A549 (cell line): ENCODE measurements at regions not wholly inside any gene's neighbourhood (a gene's known extent, or its start where the extent isn't known, plus 50 kb on each side); places are given as distances from the start of the nearest gene placed in this dataset.

ENCODE experiments used
- ATAC-seq, 2 experiments: fragments of 200-7000 bp in 1 of 2; fragments of >200 bp in 1 of 2; cut with Nextera tagmentation in 1 of 2; cut with Tn5 transposase in 1 of 2; 3 replicates each; pipeline versions ENCODE4 v1.8.0 to v1.9.1; 2018 to 2020; ENCODE audit warnings: mild to moderate bottlenecking in 1 of 2, moderate library complexity in 1 of 2
- CTCF ChIA-PET: fragments of 300-600 bp; sonication (Branson Sonifier 250); formaldehyde crosslinking; extraction: SDS; loops from one replicate; lab custom pipeline; 2021; ENCODE audit warnings: antibody characterized with exemption, inconsistent platforms; lab: Yijun Ruan, JAX
- POLR2A ChIA-PET: fragments of 350-600 bp; formaldehyde crosslinking; extraction: SDS; loops from one replicate; lab custom pipeline; 2021; ENCODE audit warnings: antibody characterized with exemption, inconsistent platforms; lab: Yijun Ruan, JAX
- DNase-seq, 2 experiments: peaks; one replicate each; pipeline versions ENCODE4 v3.0.0 to v3.0.0-alpha.2; 2011 to 2016; ENCODE audit warnings: low read depth in 1 of 2, low spot score in 1 of 2
- FAIRE-seq: peaks from 2 replicates; lab custom pipeline; 2011; peaks lifted over from hg19 to GRCh38; lab: Jason Lieb, UNC
- H3K27ac ChIP-seq, 2 experiments: fragments of >200 bp; sonication (Bioruptor Twin); formaldehyde crosslinking; 3 replicates each; pipeline ENCODE4 v1.5.1; 2016 to 2017
- H3K4me1 ChIP-seq: fragments of >200 bp; sonication (Bioruptor Twin); formaldehyde crosslinking; 3 replicates; pipeline ENCODE4 v1.6.1; 2016
- H3K4me2 ChIP-seq: fragments of >200 bp; sonication (Bioruptor Twin); formaldehyde crosslinking; 3 replicates; pipeline ENCODE4 v1.6.1; 2016
- H3K4me3 ChIP-seq: fragments of >200 bp; sonication (Bioruptor Twin); formaldehyde crosslinking; 3 replicates; pipeline ENCODE4 v1.5.1; 2016
- H3K9me3 ChIP-seq: fragments of >200 bp; sonication (Bioruptor Twin); formaldehyde crosslinking; 3 replicates; pipeline ENCODE4 v1.6.1; 2016
- ATOH8 ChIP-seq: fragments of 250-450 bp; sonication (Bioruptor Pico); IDR thresholded peaks from 2 replicates; pipeline ENCODE4 v1.5.0; 2020; ENCODE audit warnings: low read depth, mild to moderate bottlenecking, moderate library complexity
- BHLHE40 ChIP-seq: IDR thresholded peaks from 2 replicates; pipeline ENCODE4 v1.6.1; 2012; ENCODE audit warnings: low read depth, low read length, inconsistent platforms
- CBX8 ChIP-seq: fragments of 200-600 bp; sonication (generic); IDR thresholded peaks from 2 replicates; pipeline ENCODE4 v1.6.1; 2016
- CEBPB ChIP-seq, 2 experiments: fragments of >200 bp in 1 of 2; sonication (Bioruptor Twin) in 1 of 2; formaldehyde crosslinking in 1 of 2; IDR thresholded peaks; 2 replicates each; pipeline ENCODE4 v1.6.1; 2012 to 2016
- CHD2 ChIP-seq: fragments of 150-350 bp; IDR thresholded peaks from 2 replicates; pipeline ENCODE4 v1.6.1; 2014; ENCODE audit warnings: low read length; ENCODE audit not compliant: partially characterized antibody
- E2F6 ChIP-seq: IDR thresholded peaks from 2 replicates; pipeline ENCODE4 v1.6.1; 2012; ENCODE audit warnings: low read depth, borderline replicate concordance
- EHF ChIP-seq: fragments of 250-450 bp; sonication (Bioruptor Pico); IDR thresholded peaks from 2 replicates; pipeline ENCODE4 v1.5.0; 2020; ENCODE audit warnings: mild to moderate bottlenecking
- EHMT2 ChIP-seq: fragments of 200-600 bp; sonication (generic); IDR thresholded peaks from 2 replicates; pipeline ENCODE4 v1.6.1; 2016; ENCODE audit warnings: antibody characterized with exemption, low read depth, mild to moderate bottlenecking, moderate library complexity
- ESRRA ChIP-seq: fragments of 150-350 bp; IDR thresholded peaks from 2 replicates; pipeline ENCODE4 v1.6.1; 2014; ENCODE audit warnings: mild to moderate bottlenecking, low read length, borderline replicate concordance
- FOSB ChIP-seq: fragments of 250-450 bp; sonication (Bioruptor Pico); IDR thresholded peaks from 2 replicates; pipeline ENCODE4 v1.5.0; 2020; ENCODE audit warnings: mild to moderate bottlenecking, moderate library complexity
- FOSL2 ChIP-seq, 2 experiments: fragments of 450-650 bp in 1 of 2; fragments of >200 bp in 1 of 2; sonication (Bioruptor Twin) in 1 of 2; formaldehyde crosslinking; IDR thresholded peaks; 2 replicates each; pipeline versions ENCODE4 v1.5.0 to v1.6.1; 2016 to 2020; ENCODE audit warnings: mild to moderate bottlenecking in 1 of 2, moderate library complexity in 1 of 2
- FOXS1 ChIP-seq: fragments of 250-450 bp; sonication (Bioruptor Pico); IDR thresholded peaks from 2 replicates; pipeline ENCODE4 v1.5.0; 2020; ENCODE audit warnings: mild to moderate bottlenecking, moderate library complexity
- HDAC2 ChIP-seq: fragments of 200-600 bp; sonication (generic); IDR thresholded peaks from 2 replicates; pipeline ENCODE4 v1.6.1; 2016
- HMGXB4 ChIP-seq: fragments of 250-450 bp; sonication (Bioruptor Pico); IDR thresholded peaks from 2 replicates; pipeline ENCODE4 v1.5.0; 2021; ENCODE audit warnings: mild to moderate bottlenecking, moderate library complexity, borderline replicate concordance
- HOXA7 ChIP-seq: fragments of 250-450 bp; sonication (Bioruptor Pico); IDR thresholded peaks from 2 replicates; pipeline ENCODE4 v1.5.0; 2020; ENCODE audit warnings: mild to moderate bottlenecking, moderate library complexity
- HOXB13 ChIP-seq: fragments of 250-450 bp; sonication (Bioruptor Pico); IDR thresholded peaks from 2 replicates; pipeline ENCODE4 v1.5.0; 2020; ENCODE audit warnings: low read depth, mild to moderate bottlenecking, moderate library complexity
- HOXB5 ChIP-seq: fragments of 250-450 bp; sonication (Bioruptor Pico); IDR thresholded peaks from 2 replicates; pipeline ENCODE4 v1.5.0; 2020; ENCODE audit warnings: mild to moderate bottlenecking, moderate library complexity
- JUN ChIP-seq, 2 experiments: fragments of >200 bp; sonication (Bioruptor Twin); formaldehyde crosslinking; IDR thresholded peaks; 2 replicates in 1 of 2; 3 replicates in 1 of 2; pipeline ENCODE4 v1.6.1; 2016 to 2017
- KDM5A ChIP-seq: fragments of 200-600 bp; sonication (generic); IDR thresholded peaks from 2 replicates; pipeline ENCODE4 v1.6.1; 2016; ENCODE audit warnings: antibody characterized with exemption, mild to moderate bottlenecking
- MAX ChIP-seq: IDR thresholded peaks from 2 replicates; pipeline ENCODE4 v1.6.1; 2012
- MAZ ChIP-seq: fragments of 150-350 bp; IDR thresholded peaks from 2 replicates; pipeline ENCODE4 v1.6.1; 2014; ENCODE audit warnings: antibody characterized with exemption, low read depth, low read length, borderline replicate concordance
- NFE2L2 ChIP-seq: fragments of 150-350 bp; conservative IDR thresholded peaks from 2 replicates; pipeline ENCODE4 v1.6.1; 2014; ENCODE audit warnings: low read length
- NR3C1 ChIP-seq: fragments of >200 bp; sonication (Bioruptor Twin); formaldehyde crosslinking; IDR thresholded peaks from 3 replicates; pipeline ENCODE4 v1.6.1; 2017
- PHF8 ChIP-seq: fragments of 200-600 bp; sonication (generic); IDR thresholded peaks from 2 replicates; pipeline ENCODE4 v1.6.1; 2016; ENCODE audit warnings: low read depth, mild to moderate bottlenecking, antibody characterized with exemption, moderate library complexity, borderline replicate concordance
- POLR2A ChIP-seq: IDR thresholded peaks from 2 replicates; pipeline ENCODE4 v1.6.1; 2012; ENCODE audit warnings: mild to moderate bottlenecking, low read length
- RAD21 ChIP-seq, 2 experiments: fragments of >200 bp in 1 of 2; sonication (Bioruptor Twin) in 1 of 2; formaldehyde crosslinking in 1 of 2; IDR thresholded peaks in 1 of 2; conservative IDR thresholded peaks in 1 of 2; 2 replicates in 1 of 2; 3 replicates in 1 of 2; pipeline ENCODE4 v1.6.1; 2012 to 2018; ENCODE audit warnings: inconsistent platforms in 1 of 2
- RNF2 ChIP-seq: fragments of 200-600 bp; sonication (generic); IDR thresholded peaks from 2 replicates; pipeline ENCODE4 v1.6.1; 2016; ENCODE audit warnings: low read depth, mild to moderate bottlenecking, antibody characterized with exemption, moderate library complexity, borderline replicate concordance
- SREBF2 ChIP-seq: fragments of 450-650 bp; IDR thresholded peaks from 2 replicates; pipeline ENCODE4 v1.6.1; 2014; ENCODE audit warnings: mild to moderate bottlenecking, moderate library complexity
- TFCP2L1 ChIP-seq: fragments of 250-450 bp; sonication (Bioruptor Pico); IDR thresholded peaks from 2 replicates; pipeline ENCODE4 v1.5.0; 2021; ENCODE audit warnings: mild to moderate bottlenecking
- TP53 ChIP-seq: fragments of 250-450 bp; sonication (Bioruptor Pico); IDR thresholded peaks from 2 replicates; pipeline ENCODE4 v1.5.0; 2021; ENCODE audit warnings: mild to moderate bottlenecking, moderate library complexity
- ZC3H11A ChIP-seq: fragments of 450-650 bp; IDR thresholded peaks from 2 replicates; pipeline ENCODE4 v1.6.1; 2014; ENCODE audit warnings: antibody characterized with exemption, mild to moderate bottlenecking
- ZNF302 ChIP-seq: fragments of 250-450 bp; sonication (Bioruptor Pico); IDR thresholded peaks from 2 replicates; pipeline ENCODE4 v1.9.0; 2021; ENCODE audit warnings: inconsistent platforms, mild to moderate bottlenecking, moderate library complexity
- ZSCAN20 ChIP-seq: fragments of 250-450 bp; sonication (Bioruptor Pico); IDR thresholded peaks from 2 replicates; pipeline ENCODE4 v1.8.0; 2022; ENCODE audit warnings: mild to moderate bottlenecking, moderate library complexity
- WGBS: methylation state at CpG from one replicate; pipeline ENCODE4 v1.1.6; 2017; ENCODE audit errors: missing lambda C conversion rate; 5-methylcytosine and 5-hydroxymethylcytosine counted together

GRCh38 chr11:112322173-112322790, 61.6 kb upstream of the PLET1 start:
- CTCF ChIA-PET, result no interaction called here
- ATAC-seq (no peak), FAIRE-seq (no peak), DNase-seq (no peak)
- WGBS, result 80% methylated on average over 8 of the region's 8 CpGs
- TF ChIP-seq RNF2, result no peak
- no peak for TF ChIP-seq TFCP2L1 (CRISPR knock-in tag)
- TF ChIP-seq HOXB13, result no peak
- no peak for TF ChIP-seq SREBF2
- TF ChIP-seq PHF8, result no peak
- TF ChIP-seq MAX, result no peak
- TF ChIP-seq POLR2A, result no peak
- peak overlapping the region; percentile 55 for H3K4me2 ChIP-seq
- POLR2A ChIA-PET, result no interaction called here
- peaks cover 30% of the 10 kb centered on the region for H3K4me1 ChIP-seq
- peak overlapping the region; percentile 38 to 61; a peak in 4 of 6 replicates for H3K27ac ChIP-seq
- no peak overlapping the region for H3K4me3 ChIP-seq
- peaks cover 7% of the 10 kb centered on the region for H3K9me3 ChIP-seq

GRCh38 chr11:112334381-112334780, 73.7 kb upstream of the PLET1 start:
- CTCF ChIA-PET, result no interaction called here
- Histone ChIP-seq H3K4me1 (no peaks in the 10 kb centered on the region), H3K9me3 (no peaks in the 10 kb centered on the region), H3K4me3 (no peak overlapping the region), H3K27ac (no peak overlapping the region), H3K4me2 (no peak overlapping the region)
- FAIRE-seq, result no peak
- WGBS, result 65% methylated on average over 4 of the region's 4 CpGs
- no peak for DNase-seq
- TF ChIP-seq KDM5A (no peak), EHF (CRISPR knock-in tag) (no peak), RAD21 (conservative IDR thresholded peaks at IDR 0.05 in 1 of 2, IDR thresholded peaks at IDR 0.05 in 1 of 2) (no peak), TFCP2L1 (CRISPR knock-in tag) (no peak), ZSCAN20 (CRISPR knock-in tag) (no peak), HDAC2 (no peak), FOSB (CRISPR knock-in tag) (no peak), ZNF302 (CRISPR knock-in tag) (no peak), HOXA7 (CRISPR knock-in tag) (no peak), FOSL2 (IDR thresholded peaks at IDR 0.05) (no peak), FOSL2 (CRISPR knock-in tag; IDR thresholded peaks at IDR 0.05) (no peak), E2F6 (no peak), NFE2L2 (no peak), EHMT2 (no peak), ZC3H11A (no peak), CBX8 (no peak)
- no peak for ATAC-seq
- POLR2A ChIA-PET, result no interaction called here

GRCh38 chr11:112336356-112336886, 75.8 kb upstream of the PLET1 start:
- POLR2A ChIA-PET, result no interaction called here
- TF ChIP-seq FOXS1 (CRISPR knock-in tag), result no peak
- no peak for TF ChIP-seq HOXB5 (CRISPR knock-in tag)
- no peak for TF ChIP-seq ZSCAN20 (CRISPR knock-in tag)
- no peak for TF ChIP-seq CBX8
- TF ChIP-seq NR3C1, result no peak
- no peak for TF ChIP-seq CEBPB (IDR thresholded peaks at IDR 0.05)
- TF ChIP-seq TP53 (CRISPR knock-in tag), result no peak
- no peak for TF ChIP-seq JUN (IDR thresholded peaks at IDR 0.05)
- TF ChIP-seq HOXA7 (CRISPR knock-in tag), result no peak
- no peak for TF ChIP-seq FOSB (CRISPR knock-in tag)
- TF ChIP-seq CHD2, result no peak
- no peak for TF ChIP-seq EHMT2
- no peak for TF ChIP-seq KDM5A
- TF ChIP-seq MAZ, result no peak
- no peak for TF ChIP-seq BHLHE40
- no peak for TF ChIP-seq HMGXB4 (CRISPR knock-in tag)
- no peak for TF ChIP-seq ESRRA
- no peak for TF ChIP-seq ATOH8 (CRISPR knock-in tag)

More at GRCh38 chr11:112336356-112336886, 75.8 kb upstream of the PLET1 start:
- Histone ChIP-seq H3K4me2 (no peak overlapping the region), H3K4me3 (no peak overlapping the region), H3K4me1 (no peaks in the 10 kb centered on the region), H3K9me3 (no peaks in the 10 kb centered on the region), H3K27ac (no peak overlapping the region)
- FAIRE-seq (no peak), ATAC-seq (no peak), DNase-seq (no peak)
- 52% methylated on average over 5 of the region's 5 CpGs for WGBS
- CTCF ChIA-PET, result no interaction called here
